ENCODE measurements at regions not wholly inside any gene's neighbourhood (a gene's known extent, or its start where the extent isn't known, plus 50 kb on each side); places are given as distances from the start of the nearest gene placed in this dataset.

DNA sequence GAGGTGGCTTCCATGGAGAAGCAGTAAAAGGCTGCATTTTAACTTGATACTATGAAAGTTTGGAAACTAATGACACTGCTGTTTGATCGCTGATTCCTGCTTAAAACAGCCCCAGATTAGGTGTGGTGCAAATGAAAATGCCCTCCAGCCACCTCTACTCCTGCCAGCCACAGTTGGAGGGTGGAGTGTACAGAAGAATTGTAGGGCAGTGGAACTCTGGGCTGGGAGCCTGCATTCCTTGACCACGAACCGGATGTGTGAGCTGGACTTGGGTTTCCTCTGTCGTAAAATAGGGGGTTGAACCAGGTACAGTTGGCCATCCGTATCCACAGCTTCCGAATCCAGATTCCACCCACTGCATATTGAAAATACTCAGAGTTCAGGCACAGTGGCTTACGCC is 84.6 kb upstream of the RFX8 start:
- no peaks in the 10 kb centered on the region for H3K27me3 Mint-ChIP-seq
- no peak for DNase-seq
- H3K9me3 ChIP-seq (ENCODE audit: control insufficient read depth, low read length, poor library complexity, severe bottlenecking) = peaks cover 8% of the 10 kb centered on the region
- no peak for ATAC-seq
- no peak overlapping the region for H3K4me3 Mint-ChIP-seq
- H3K4me1 Mint-ChIP-seq = peaks cover 15% of the 10 kb centered on the region
- no peak overlapping the region for H3K27ac Mint-ChIP-seq
- H3K36me3 Mint-ChIP-seq (ENCODE audit: low read depth) = no peaks in the 10 kb centered on the region

DNA sequence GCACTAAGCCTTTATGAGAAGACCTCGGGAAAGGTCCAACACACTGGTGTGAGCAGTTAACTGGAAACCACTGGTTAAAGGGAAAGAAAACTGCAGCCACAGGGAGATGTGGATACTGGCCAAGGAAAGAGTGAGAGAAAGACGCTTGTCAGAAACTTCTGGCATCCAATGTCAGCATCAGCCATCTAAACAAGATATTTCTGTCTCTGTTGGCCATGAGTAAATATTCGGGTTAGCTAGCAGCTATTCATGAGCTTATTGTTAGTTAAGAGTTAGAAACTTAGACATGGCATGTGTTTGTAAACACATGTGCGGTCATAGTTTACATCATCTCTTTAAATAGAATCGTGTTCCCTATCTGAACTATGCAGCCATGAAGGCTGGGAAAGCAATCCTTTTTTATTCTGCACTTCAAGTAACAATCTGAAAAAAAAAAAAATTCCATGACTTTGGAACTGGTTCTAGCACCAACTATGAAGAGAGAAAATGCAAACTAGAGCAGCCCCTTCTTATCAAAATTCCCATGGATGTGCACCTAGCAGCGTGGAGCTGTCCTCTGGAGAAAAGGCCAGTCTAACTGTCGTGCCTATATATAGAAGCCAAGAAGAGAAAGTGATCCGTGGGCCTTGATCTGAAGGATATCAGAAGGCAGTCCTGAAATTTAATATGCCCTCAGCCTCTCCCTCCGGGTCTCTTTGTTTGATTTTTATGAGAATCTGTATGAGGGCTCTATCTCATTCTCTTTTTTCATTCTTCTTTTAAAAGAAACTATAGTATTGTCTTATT is 84.0 kb upstream of the RFX8 start:
- H3K27me3 Mint-ChIP-seq = no peaks in the 10 kb centered on the region
- DNase-seq (no peak), ATAC-seq (no peak)
- no peak overlapping the region for H3K27ac Mint-ChIP-seq
- H3K36me3 Mint-ChIP-seq (ENCODE audit: low read depth) = no peaks in the 10 kb centered on the region
- H3K4me1 Mint-ChIP-seq = peaks cover 13% of the 10 kb centered on the region
- peaks cover 8% of the 10 kb centered on the region for H3K9me3 ChIP-seq (ENCODE audit: control insufficient read depth, low read length, poor library complexity, severe bottlenecking)
- H3K4me3 Mint-ChIP-seq = no peak overlapping the region

DNA sequence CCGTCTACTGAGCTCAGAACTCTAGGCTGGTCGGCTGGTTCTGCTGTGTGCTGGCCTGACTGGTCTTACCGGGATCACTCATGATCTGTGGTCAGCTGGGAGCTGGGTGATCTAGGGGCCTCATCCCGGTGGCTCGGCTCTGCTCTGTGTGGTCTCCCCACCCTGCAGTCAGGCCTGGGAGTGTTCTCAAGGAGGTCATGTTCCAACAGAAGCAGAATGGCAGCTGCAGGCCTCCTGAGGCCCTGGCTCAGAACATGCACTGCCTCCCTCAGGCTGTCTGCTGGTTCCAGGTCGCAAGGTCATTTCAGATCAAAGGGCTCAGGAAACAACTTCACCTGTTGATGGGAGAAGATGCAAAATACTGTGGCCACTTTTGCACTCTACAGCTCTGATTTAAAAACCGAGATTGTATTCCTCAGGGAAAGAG is 81.1 kb upstream of the RFX8 start:
- no peak overlapping the region for H3K27ac Mint-ChIP-seq
- no peak for ATAC-seq
- H3K4me3 Mint-ChIP-seq = no peak overlapping the region

DNA sequence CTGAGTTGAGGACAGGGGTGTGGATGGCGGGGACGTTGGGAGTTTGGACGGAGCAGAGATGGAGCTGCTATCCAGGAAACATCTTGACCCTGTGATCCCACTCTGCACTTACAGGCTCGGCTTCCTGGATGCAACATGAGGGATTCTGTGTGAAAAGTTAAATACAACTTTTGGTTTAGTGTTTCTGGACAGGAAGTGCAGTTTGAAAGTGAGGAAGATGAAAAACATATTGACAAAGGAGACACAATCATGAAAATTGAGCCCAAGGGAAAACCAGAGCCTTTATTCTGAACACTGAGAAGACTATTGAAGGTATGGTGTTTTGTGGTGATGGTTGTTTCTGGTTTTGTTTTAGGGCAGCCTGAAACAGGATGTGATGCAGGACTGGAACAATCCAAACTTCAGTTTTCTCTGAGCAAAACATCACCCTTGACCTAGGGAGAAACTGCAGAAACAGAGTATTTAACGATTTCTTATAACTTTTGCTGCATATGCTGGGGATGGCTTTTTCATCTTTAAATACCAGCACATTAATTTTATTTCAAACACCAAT is 76.5 kb upstream of the RFX8 start:
- H3K27ac Mint-ChIP-seq = peak overlapping the region; percentile 59
- no peaks in the 10 kb centered on the region for H3K27me3 Mint-ChIP-seq
- H3K36me3 Mint-ChIP-seq (ENCODE audit: low read depth) = no peaks in the 10 kb centered on the region
- no peak for ATAC-seq
- H3K4me1 Mint-ChIP-seq = peaks cover 14% of the 10 kb centered on the region
- DNase-seq = no peak
- peak overlapping the region; percentile 39 for H3K4me3 Mint-ChIP-seq
- H3K9me3 ChIP-seq (ENCODE audit: control insufficient read depth, low read length, poor library complexity, severe bottlenecking) = no peaks in the 10 kb centered on the region

More for the DNA sequence above, 81.1 kb upstream of the RFX8 start:
- H3K27me3 Mint-ChIP-seq = no peaks in the 10 kb centered on the region
- peaks cover 13% of the 10 kb centered on the region for H3K4me1 Mint-ChIP-seq
- no peak for DNase-seq
- no peaks in the 10 kb centered on the region for H3K36me3 Mint-ChIP-seq (ENCODE audit: low read depth)
- peaks cover 8% of the 10 kb centered on the region for H3K9me3 ChIP-seq (ENCODE audit: control insufficient read depth, low read length, poor library complexity, severe bottlenecking)

DNA sequence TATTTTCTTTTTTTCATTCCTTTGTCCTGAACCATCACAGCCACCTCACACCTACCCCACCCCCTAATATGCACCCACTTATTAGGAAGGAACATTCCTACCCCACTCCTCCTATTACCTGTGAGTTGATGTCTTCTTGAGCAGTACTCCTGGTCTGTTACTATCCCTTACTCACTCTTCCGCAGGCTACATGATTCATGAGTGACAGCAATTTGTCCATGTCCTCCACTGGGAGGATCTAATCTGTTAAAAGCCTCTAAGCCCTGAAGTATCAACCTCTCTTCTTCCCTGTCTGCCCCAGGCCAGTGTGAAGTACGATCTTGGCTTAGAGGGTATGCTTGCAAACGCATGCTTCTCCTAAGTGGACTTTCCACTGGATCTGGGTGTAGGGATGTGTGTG is 75.6 kb upstream of the RFX8 start:
- DNase-seq = no peak
- H3K27ac Mint-ChIP-seq = no peak overlapping the region
- peaks cover 14% of the 10 kb centered on the region for H3K4me1 Mint-ChIP-seq

DNA sequence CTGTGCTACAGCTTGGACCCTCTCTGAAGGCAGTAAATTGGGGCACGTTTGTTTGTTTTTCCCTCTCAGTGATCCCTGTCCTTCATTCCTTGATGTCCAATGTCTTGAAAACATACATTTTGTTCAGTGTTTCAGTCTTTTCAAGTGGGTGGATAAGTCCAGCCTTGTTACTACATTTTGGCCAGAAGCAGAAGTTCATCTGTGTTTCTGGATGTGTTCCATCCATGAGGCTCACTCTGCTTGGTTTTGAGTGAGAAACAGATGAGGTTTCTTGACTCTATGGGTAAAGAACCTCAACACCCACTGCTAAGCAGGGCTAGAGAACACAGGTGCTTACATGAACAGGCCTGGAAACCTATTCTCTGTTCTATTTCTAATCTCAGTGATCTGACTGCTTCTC is 74.5 kb upstream of the RFX8 start:
- DNase-seq = no peak
- H3K36me3 Mint-ChIP-seq (ENCODE audit: low read depth) = no peaks in the 10 kb centered on the region

More for the DNA sequence above, 75.6 kb upstream of the RFX8 start:
- no peak for ATAC-seq
- Mint-ChIP-seq H3K36me3 (ENCODE audit: low read depth) (no peaks in the 10 kb centered on the region), H3K27me3 (no peaks in the 10 kb centered on the region), H3K4me3 (no peak overlapping the region)
- H3K9me3 ChIP-seq (ENCODE audit: control insufficient read depth, low read length, poor library complexity, severe bottlenecking) = no peaks in the 10 kb centered on the region

DNA sequence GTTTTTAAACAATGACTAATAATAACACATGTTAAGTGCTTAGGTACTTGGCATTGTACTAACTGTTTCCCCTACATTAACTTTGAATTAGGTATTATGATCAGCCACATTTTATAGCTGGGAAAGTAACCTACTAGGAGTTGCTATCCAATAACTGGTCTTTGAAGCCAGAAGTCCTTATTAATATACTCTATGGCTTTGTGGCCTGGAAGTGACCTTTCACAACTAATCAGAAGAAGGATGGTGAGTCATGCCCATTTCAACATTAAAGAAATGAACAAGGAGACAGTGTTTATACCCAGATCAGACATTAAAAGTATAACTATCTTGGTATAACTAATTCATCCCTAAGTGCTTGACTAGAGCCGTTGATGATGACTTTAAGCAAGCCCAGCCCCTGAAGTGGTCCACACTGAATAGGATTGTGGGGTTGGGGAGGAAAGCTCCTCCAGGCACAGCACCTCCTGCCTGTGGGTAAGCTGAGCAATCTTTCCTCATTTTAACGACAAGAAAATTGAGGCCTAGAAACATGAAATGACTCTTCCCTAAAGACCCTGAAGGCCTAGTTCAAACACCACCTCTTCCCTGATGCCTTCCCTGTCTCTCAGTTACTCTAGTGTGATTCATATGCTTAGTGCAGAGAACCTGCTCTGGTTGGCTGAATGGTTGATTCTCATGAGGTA is 71.6 kb upstream of the RFX8 start:
- Mint-ChIP-seq H3K36me3 (ENCODE audit: low read depth) (no peaks in the 10 kb centered on the region), H3K4me1 (peaks cover 8% of the 10 kb centered on the region), H3K4me3 (no peak overlapping the region), H3K27ac (no peak overlapping the region), H3K27me3 (no peaks in the 10 kb centered on the region)
- no peaks in the 10 kb centered on the region for H3K9me3 ChIP-seq (ENCODE audit: control insufficient read depth, low read length, poor library complexity, severe bottlenecking)
- ATAC-seq = no peak
- no peak for DNase-seq

More for the DNA sequence above, 74.5 kb upstream of the RFX8 start:
- ATAC-seq = no peak
- no peak overlapping the region for H3K27ac Mint-ChIP-seq
- H3K4me3 Mint-ChIP-seq = no peak overlapping the region
- no peaks in the 10 kb centered on the region for H3K27me3 Mint-ChIP-seq
- H3K4me1 Mint-ChIP-seq = peaks cover 14% of the 10 kb centered on the region
- no peaks in the 10 kb centered on the region for H3K9me3 ChIP-seq (ENCODE audit: control insufficient read depth, low read length, poor library complexity, severe bottlenecking)

DNA sequence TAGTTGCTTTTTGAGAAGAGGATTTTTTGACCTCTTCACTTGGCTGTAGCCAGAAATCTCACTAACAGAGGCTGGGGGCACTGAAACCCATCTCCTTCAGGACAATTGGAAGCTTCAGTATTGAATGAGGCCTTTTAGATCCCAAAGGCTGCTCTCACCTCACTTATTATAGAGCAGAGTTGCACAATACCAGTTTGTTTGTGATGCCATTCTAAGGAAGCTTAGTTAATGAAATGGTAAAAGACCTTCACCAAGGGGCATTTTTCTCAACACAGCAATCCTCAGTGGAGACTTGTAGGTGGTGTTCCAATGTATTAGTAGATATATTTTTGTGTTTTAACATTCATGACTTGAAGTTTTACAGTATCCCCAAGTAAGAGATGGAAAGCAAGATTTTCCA is 71.0 kb upstream of the RFX8 start:
- no peaks in the 10 kb centered on the region for H3K27me3 Mint-ChIP-seq
- H3K4me3 Mint-ChIP-seq = no peak overlapping the region
- DNase-seq (no peak), ATAC-seq (no peak)
- no peaks in the 10 kb centered on the region for H3K36me3 Mint-ChIP-seq (ENCODE audit: low read depth)
- no peak overlapping the region for H3K27ac Mint-ChIP-seq
- peaks cover 2% of the 10 kb centered on the region for H3K4me1 Mint-ChIP-seq
- H3K9me3 ChIP-seq (ENCODE audit: control insufficient read depth, low read length, poor library complexity, severe bottlenecking) = no peaks in the 10 kb centered on the region

DNA sequence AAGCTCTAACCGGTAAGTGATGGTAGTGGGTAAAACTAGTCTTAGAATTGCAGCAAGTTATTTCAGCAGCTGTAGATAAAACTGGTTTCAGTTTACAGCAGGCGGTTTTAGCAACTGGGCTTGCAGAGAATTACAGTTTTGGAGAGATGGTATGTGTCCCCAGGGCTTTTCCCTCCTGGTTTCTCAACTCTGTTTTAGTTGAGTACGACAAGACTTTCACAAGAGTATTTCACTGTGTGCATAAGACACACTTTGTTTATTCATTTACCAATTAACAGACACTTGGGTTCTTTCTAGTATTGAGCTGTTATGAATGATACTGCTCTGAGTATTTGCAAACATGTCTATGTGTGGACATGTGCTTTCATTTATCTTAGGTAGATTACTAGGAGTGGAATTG is 65.6 kb upstream of the RFX8 start:
- Mint-ChIP-seq H3K36me3 (ENCODE audit: low read depth) (no peaks in the 10 kb centered on the region), H3K27ac (no peak overlapping the region), H3K4me3 (no peak overlapping the region), H3K4me1 (no peaks in the 10 kb centered on the region), H3K27me3 (no peaks in the 10 kb centered on the region)
- H3K9me3 ChIP-seq (ENCODE audit: control insufficient read depth, low read length, poor library complexity, severe bottlenecking) = no peaks in the 10 kb centered on the region
- DNase-seq (no peak), ATAC-seq (no peak)

DNA sequence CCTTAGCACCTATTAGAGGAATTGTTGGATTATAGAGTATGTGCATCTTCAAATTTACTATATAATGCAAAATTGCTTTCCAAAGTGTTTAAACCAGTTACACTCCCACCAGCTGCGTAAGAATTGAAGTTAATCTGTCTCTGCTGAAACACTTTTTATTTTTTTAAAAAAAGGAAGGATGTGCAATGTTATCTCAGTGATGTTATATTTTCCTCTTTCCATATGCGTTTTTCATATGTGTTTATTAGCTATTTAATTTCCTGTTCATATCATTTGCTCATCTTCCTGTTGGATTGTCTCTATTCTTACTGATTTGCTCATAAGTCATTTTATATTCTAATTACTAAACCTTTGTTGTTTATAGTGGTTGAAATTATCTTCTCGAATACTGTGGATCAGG is 63.2 kb upstream of the RFX8 start:
- no peak for DNase-seq
- Mint-ChIP-seq H3K36me3 (ENCODE audit: low read depth) (no peaks in the 10 kb centered on the region), H3K4me3 (no peak overlapping the region), H3K27ac (no peak overlapping the region), H3K4me1 (peaks cover 3% of the 10 kb centered on the region), H3K27me3 (no peaks in the 10 kb centered on the region)
- no peak for ATAC-seq
- no peaks in the 10 kb centered on the region for H3K9me3 ChIP-seq (ENCODE audit: control insufficient read depth, low read length, poor library complexity, severe bottlenecking)

DNA sequence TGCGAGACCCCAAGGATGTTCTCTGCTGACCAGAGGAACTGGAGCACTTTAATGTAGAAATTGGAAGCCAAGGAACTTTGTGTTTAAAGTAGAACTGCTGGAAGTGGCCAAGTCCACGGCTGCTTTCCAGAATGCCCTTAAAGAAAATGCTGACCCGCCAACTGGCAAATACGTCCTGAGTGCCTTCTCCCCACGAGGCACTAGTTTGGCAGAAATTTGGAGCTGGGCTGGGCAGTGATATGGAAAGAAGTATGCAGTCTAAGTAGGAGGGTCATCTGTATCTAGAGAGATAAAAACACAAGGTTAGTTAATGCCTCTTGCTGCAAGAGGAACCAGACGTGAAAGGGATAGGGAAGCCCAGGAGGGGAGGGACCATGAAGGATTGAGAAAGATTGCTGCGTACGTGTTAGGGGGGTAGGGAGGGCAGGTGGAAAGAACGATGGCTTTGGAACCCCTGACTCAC is 59.3 kb upstream of the RFX8 start:
- no peaks in the 10 kb centered on the region for H3K27me3 Mint-ChIP-seq
- ATAC-seq (no peak), DNase-seq (no peak)
- H3K27ac Mint-ChIP-seq = no peak overlapping the region
- H3K4me1 Mint-ChIP-seq = peaks cover 3% of the 10 kb centered on the region
- no peaks in the 10 kb centered on the region for H3K36me3 Mint-ChIP-seq (ENCODE audit: low read depth)
- H3K9me3 ChIP-seq (ENCODE audit: control insufficient read depth, low read length, poor library complexity, severe bottlenecking) = no peaks in the 10 kb centered on the region
- H3K4me3 Mint-ChIP-seq = no peak overlapping the region

DNA sequence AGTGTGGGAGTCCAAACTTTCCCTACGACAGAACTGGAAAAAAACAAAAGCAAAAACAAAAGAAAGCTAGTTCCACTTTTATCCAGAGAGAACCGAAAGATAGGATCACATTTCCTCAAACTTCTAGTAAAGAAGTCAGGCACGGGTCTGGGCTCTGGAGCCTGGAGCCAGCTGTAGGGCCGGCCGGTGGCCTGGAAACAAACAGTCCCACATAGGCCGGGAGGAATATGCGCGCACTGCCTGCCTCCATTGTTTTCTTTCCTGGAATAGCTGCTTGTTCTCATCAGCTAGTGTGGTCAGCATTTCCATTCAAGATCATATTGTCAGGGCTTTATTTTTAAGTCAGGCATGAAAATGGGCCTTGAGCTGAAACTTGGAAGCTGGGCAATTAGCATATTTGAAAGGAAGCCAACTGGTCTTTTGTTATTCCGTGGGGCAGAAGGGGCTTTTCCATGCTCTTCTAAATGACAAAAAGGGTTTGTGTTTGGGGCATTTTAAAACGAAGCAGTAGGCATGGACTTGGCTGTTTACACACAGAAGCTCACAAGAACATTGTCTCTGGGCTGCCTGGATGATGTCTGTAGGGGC is 58.7 kb upstream of the RFX8 start:
- Mint-ChIP-seq H3K27ac (no peak overlapping the region), H3K4me1 (peaks cover 5% of the 10 kb centered on the region), H3K4me3 (no peak overlapping the region), H3K27me3 (no peaks in the 10 kb centered on the region), H3K36me3 (ENCODE audit: low read depth) (no peaks in the 10 kb centered on the region)
- no peaks in the 10 kb centered on the region for H3K9me3 ChIP-seq (ENCODE audit: control insufficient read depth, low read length, poor library complexity, severe bottlenecking)
- DNase-seq (no peak), ATAC-seq (no peak)

DNA sequence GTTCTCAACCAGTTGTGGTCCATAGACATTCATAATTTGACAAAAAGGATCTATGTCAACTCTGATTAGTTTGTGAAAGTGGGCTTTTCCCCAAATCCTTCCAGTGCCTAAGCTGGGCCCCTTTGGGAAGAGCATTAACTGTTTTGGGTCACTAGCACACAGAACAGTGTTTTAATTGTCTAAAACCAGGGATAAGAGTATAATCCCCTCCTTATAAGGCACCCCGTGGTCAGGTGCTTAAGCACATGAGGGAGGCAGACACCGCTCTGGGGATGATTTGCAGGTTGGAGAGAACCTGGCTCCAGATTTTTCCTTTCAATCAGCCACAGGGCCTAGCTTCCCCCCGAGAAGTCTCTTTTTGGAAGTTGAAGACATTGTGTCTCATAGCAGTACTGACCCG is 53.6 kb upstream of the RFX8 start:
- Mint-ChIP-seq H3K27me3 (no peaks in the 10 kb centered on the region), H3K27ac (no peak overlapping the region), H3K4me1 (peaks cover 2% of the 10 kb centered on the region), H3K4me3 (no peak overlapping the region), H3K36me3 (ENCODE audit: low read depth) (no peaks in the 10 kb centered on the region)
- H3K9me3 ChIP-seq (ENCODE audit: control insufficient read depth, low read length, poor library complexity, severe bottlenecking) = no peaks in the 10 kb centered on the region
- ATAC-seq (no peak), DNase-seq (no peak)

Measured in T-helper 17 cell (primary cell).